OCI-LY1 (cell line): ENCODE measurements at regions not wholly inside any gene's neighbourhood (a gene's known extent, or its start where the extent isn't known, plus 50 kb on each side); places are given as distances from the start of the nearest gene placed in this dataset.

ENCODE experiments used
- CTCF ChIP-seq: fragments of 200-600 bp; sonication (generic), shearing (Covaris generic); IDR thresholded peaks from 2 replicates; pipeline ENCODE4 v1.5.1; 2017; ENCODE audit warnings: mild to moderate bottlenecking, antibody characterized with exemption, low read length, moderate library complexity, mixed read lengths
- EZH2 ChIP-seq: fragments of 200-600 bp; sonication (generic), shearing (Covaris generic); IDR thresholded peaks from 2 replicates; pipeline ENCODE4 v1.8.0; 2017; ENCODE audit warnings: borderline replicate concordance, mixed run types, mild to moderate bottlenecking, antibody characterized with exemption, low read length, moderate library complexity, mixed read lengths

DNA sequence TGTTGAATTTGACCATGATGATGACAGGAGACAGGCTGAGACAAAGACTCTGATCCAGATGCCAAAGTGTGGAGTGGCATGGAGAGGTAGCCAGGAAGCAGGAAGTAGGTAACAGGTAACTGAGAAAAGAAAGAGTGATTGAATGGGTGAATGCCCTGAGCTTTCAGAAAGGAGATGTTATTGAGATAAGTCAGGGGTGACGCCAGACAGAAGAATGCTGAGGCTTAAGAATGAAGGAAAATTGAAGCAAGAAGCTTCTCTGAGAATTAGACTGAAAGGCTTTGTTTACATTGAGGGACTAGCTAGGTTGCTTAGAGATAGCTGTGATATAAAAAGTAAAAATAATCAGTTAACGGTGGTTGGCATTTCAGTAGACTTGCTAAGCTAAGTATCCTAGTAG is 165.7 kb downstream of the PSAT1 start:
- TF ChIP-seq CTCF (no peak), EZH2 (no peak)
